OCI-LY3 (cell line): ENCODE measurements at regions not wholly inside any gene's neighbourhood (a gene's known extent, or its start where the extent isn't known, plus 50 kb on each side); places are given as distances from the start of the nearest gene placed in this dataset.

Experiments
- EZH2phosphoT487 ChIP-seq: fragments of 200-600 bp; shearing (Covaris generic); IDR thresholded peaks from 2 replicates; pipeline ENCODE4 v1.6.1; 2018; ENCODE audit warnings: antibody characterized with exemption, mixed run types, low read depth
- TF ChIP-seq, protein P1 (sequence below): fragments of 200-600, 300-600 bp; sonication (generic); IDR thresholded peaks from 2 replicates; pipeline ENCODE4 v1.5.1; 2014; ENCODE audit warnings: antibody characterized with exemption, low read length, low read depth

DNA sequence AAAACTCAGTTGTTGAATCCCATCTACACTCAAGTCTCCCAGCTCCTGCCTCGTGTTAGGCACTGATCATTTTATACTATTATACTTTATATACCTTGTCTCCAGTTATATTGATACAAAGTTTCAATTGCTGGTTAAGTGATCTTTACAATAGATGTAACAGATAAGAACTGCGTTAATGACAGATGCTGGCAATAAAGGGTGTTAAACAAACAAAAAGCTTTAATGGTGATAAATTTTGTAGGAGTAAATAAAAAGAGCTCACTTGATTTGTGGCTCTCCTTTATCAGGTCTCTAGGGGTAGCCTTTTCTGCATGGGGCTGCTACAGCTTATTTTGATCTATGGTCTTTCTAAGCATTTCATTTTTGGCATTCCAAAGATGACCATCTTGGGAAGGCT is 106.9 kb upstream of the GAREM1 start:
- TF ChIP-seq, protein P1, sequence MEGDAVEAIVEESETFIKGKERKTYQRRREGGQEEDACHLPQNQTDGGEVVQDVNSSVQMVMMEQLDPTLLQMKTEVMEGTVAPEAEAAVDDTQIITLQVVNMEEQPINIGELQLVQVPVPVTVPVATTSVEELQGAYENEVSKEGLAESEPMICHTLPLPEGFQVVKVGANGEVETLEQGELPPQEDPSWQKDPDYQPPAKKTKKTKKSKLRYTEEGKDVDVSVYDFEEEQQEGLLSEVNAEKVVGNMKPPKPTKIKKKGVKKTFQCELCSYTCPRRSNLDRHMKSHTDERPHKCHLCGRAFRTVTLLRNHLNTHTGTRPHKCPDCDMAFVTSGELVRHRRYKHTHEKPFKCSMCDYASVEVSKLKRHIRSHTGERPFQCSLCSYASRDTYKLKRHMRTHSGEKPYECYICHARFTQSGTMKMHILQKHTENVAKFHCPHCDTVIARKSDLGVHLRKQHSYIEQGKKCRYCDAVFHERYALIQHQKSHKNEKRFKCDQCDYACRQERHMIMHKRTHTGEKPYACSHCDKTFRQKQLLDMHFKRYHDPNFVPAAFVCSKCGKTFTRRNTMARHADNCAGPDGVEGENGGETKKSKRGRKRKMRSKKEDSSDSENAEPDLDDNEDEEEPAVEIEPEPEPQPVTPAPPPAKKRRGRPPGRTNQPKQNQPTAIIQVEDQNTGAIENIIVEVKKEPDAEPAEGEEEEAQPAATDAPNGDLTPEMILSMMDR: no peak
- no peak for TF ChIP-seq EZH2phosphoT487
